ENCODE measurements at regions not wholly inside any gene's neighbourhood (a gene's known extent, or its start where the extent isn't known, plus 50 kb on each side); places are given as distances from the start of the nearest gene placed in this dataset.

GRCh38 chr3:78390221-78390620 lies 1350.3 kb downstream of the ROBO2 start:
- H3K4me3 ChIP-seq: no peak overlapping the region
- TF ChIP-seq POLR2AphosphoS5 (IDR thresholded peaks at IDR 0.05): no peak
- no peak for TF ChIP-seq EP300 (IDR thresholded peaks at IDR 0.05; ENCODE audit: low read depth)
- TF ChIP-seq, protein P1, sequence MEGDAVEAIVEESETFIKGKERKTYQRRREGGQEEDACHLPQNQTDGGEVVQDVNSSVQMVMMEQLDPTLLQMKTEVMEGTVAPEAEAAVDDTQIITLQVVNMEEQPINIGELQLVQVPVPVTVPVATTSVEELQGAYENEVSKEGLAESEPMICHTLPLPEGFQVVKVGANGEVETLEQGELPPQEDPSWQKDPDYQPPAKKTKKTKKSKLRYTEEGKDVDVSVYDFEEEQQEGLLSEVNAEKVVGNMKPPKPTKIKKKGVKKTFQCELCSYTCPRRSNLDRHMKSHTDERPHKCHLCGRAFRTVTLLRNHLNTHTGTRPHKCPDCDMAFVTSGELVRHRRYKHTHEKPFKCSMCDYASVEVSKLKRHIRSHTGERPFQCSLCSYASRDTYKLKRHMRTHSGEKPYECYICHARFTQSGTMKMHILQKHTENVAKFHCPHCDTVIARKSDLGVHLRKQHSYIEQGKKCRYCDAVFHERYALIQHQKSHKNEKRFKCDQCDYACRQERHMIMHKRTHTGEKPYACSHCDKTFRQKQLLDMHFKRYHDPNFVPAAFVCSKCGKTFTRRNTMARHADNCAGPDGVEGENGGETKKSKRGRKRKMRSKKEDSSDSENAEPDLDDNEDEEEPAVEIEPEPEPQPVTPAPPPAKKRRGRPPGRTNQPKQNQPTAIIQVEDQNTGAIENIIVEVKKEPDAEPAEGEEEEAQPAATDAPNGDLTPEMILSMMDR (IDR thresholded peaks at IDR 0.05): no peak
- no peak for TF ChIP-seq POLR2A (IDR thresholded peaks at IDR 0.05)
- H3K27me3 ChIP-seq: no peaks in the 10 kb centered on the region
- 30% methylated on average over 1 of the region's 1 CpG; no CpG with 5 or more reads in 1 of the 2 donors for WGBS, 2 donors (ENCODE audit: low coverage in 1 of 2)
- DNase-seq: no peak
- in situ Hi-C loops (cut with MboI; ENCODE audit: low pct_ligation_motif_present in 1 of 4, low pct_unique_long_range_greater_than_20kb in 1 of 4, low sequenced_read_pairs in 3 of 4) (no loop called here), intact Hi-C loops (cut with DNase I; ENCODE audit: low total_unique reads) (no loop called here)
- H3K36me3 ChIP-seq: no peaks in the 10 kb centered on the region
- H3K4me1 ChIP-seq: no peaks in the 10 kb centered on the region
- H3K9me3 ChIP-seq: no peaks in the 10 kb centered on the region
- no peak overlapping the region for H3K27ac ChIP-seq

DNA sequence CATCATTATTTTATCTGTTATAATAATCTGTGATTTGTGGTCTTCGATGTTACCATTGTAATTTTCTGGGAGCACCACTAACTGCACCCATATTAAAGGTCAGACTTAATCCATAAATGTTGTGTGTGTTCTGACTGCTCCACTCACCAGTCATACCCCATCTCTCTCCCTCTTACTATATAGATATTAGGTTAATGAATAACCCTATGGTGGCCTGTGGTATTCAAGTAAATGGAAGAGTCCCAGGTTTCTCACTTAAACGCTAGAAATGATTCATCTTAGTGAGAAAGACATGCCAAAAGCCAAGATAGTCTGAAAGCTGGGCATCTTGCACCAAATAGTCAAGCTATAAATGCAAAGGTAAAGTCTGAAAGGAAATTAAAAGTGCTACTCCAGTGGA lies 1358.5 kb downstream of the ROBO2 start:
- no peaks in the 10 kb centered on the region for H3K36me3 ChIP-seq
- DNase-seq: no peak
- in situ Hi-C loops (cut with MboI; ENCODE audit: low pct_ligation_motif_present in 1 of 4, low pct_unique_long_range_greater_than_20kb in 1 of 4, low sequenced_read_pairs in 3 of 4): no loop called here
- no peaks in the 10 kb centered on the region for H3K27me3 ChIP-seq
- TF ChIP-seq POLR2AphosphoS5 (IDR thresholded peaks at IDR 0.05): no peak
- TF ChIP-seq POLR2A (IDR thresholded peaks at IDR 0.05): no peak
- TF ChIP-seq EP300 (IDR thresholded peaks at IDR 0.05; ENCODE audit: low read depth): no peak
- TF ChIP-seq, protein P1 (IDR thresholded peaks at IDR 0.05): no peak
- no peak overlapping the region for H3K4me3 ChIP-seq
- H3K27ac ChIP-seq: no peak overlapping the region
- intact Hi-C loops (cut with DNase I; ENCODE audit: low total_unique reads): no loop called here
- no peaks in the 10 kb centered on the region for H3K9me3 ChIP-seq
- H3K4me1 ChIP-seq: no peaks in the 10 kb centered on the region
- WGBS, 2 donors (ENCODE audit: low coverage in 1 of 2): 67 to 83% methylated on average over 2 of the region's 2 CpGs

DNA sequence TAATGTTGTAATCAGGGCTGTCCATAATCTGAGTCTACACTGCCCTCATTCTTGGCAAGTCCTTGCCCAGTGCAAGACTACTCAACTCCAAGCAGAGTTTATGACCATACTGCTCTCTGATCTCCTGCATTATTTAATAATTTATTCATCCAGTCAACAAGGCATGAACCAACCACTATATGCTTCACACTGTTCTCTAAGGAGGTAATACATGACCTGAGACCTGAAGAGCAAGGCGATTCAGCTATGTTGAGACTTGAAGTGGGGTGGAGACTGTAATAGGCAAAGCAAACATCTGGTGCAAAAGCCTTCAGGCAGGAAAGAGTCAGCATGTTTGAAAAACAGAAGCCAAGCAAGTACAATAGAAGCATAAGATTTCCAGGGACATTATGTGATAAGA lies 1362.8 kb downstream of the ROBO2 start:
- no peak for DNase-seq
- H3K4me3 ChIP-seq: no peak overlapping the region
- no peak for TF ChIP-seq EP300 (IDR thresholded peaks at IDR 0.05; ENCODE audit: low read depth)
- TF ChIP-seq, protein P1 (IDR thresholded peaks at IDR 0.05): no peak
- no peak for TF ChIP-seq POLR2AphosphoS5 (IDR thresholded peaks at IDR 0.05)
- no peaks in the 10 kb centered on the region for H3K4me1 ChIP-seq
- H3K27ac ChIP-seq: no peak overlapping the region
- no peaks in the 10 kb centered on the region for H3K9me3 ChIP-seq
- no peaks in the 10 kb centered on the region for H3K36me3 ChIP-seq
- WGBS, 2 donors (ENCODE audit: low coverage in 1 of 2): 50 to 61% methylated on average over 1 of the region's 1 CpG
- in situ Hi-C loops (cut with MboI; ENCODE audit: low pct_ligation_motif_present in 1 of 4, low pct_unique_long_range_greater_than_20kb in 1 of 4, low sequenced_read_pairs in 3 of 4): no loop called here
- intact Hi-C loops (cut with DNase I; ENCODE audit: low total_unique reads): no loop called here
- no peaks in the 10 kb centered on the region for H3K27me3 ChIP-seq

DNA sequence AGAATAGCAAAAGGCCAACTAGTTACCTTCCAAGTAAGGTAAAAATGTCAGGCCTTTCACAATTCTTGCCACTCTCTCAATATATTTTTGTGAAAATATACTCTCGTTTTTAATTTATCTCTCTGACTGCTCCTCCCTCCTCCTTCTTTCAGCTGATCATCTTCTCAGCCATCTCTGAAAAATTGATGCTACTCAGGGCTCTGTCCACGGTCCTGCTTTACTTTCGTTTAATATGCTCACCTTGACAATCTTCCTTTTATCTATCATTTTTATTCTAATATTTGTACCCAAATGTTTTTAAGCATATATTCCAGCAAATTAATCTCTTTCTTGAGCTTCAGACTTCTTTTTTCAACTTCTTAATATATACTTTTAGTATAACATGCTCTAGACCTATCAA lies 1362.1 kb downstream of the ROBO1 start:
- 65 to 81% methylated on average over 3 of the region's 3 CpGs for WGBS, 2 donors (ENCODE audit: low coverage in 1 of 2)
- no peak overlapping the region for H3K27ac ChIP-seq
- no peaks in the 10 kb centered on the region for H3K4me1 ChIP-seq
- no peaks in the 10 kb centered on the region for H3K27me3 ChIP-seq
- DNase-seq: no peak
- in situ Hi-C loops (cut with MboI; ENCODE audit: low pct_ligation_motif_present in 1 of 4, low pct_unique_long_range_greater_than_20kb in 1 of 4, low sequenced_read_pairs in 3 of 4) (no loop called here), intact Hi-C loops (cut with DNase I; ENCODE audit: low total_unique reads) (no loop called here)
- H3K36me3 ChIP-seq: no peaks in the 10 kb centered on the region
- TF ChIP-seq, protein P1 (IDR thresholded peaks at IDR 0.05): no peak
- TF ChIP-seq POLR2A (IDR thresholded peaks at IDR 0.05): no peak
- no peak for TF ChIP-seq EP300 (IDR thresholded peaks at IDR 0.05; ENCODE audit: low read depth)
- TF ChIP-seq POLR2AphosphoS5 (IDR thresholded peaks at IDR 0.05): no peak
- H3K4me3 ChIP-seq: no peak overlapping the region
- H3K9me3 ChIP-seq: no peaks in the 10 kb centered on the region

All from transverse colon (tissue), 4 donors.